G401.6 (cell line): ENCODE measurements at regions not wholly inside any gene's neighbourhood (a gene's known extent, or its start where the extent isn't known, plus 50 kb on each side); places are given as distances from the start of the nearest gene placed in this dataset.

ENCODE experiments used
- FAIRE-seq: peaks from 2 replicates; lab custom pipeline; 2012; peaks lifted over from hg19 to GRCh38; lab: Jason Lieb, UNC

DNA sequence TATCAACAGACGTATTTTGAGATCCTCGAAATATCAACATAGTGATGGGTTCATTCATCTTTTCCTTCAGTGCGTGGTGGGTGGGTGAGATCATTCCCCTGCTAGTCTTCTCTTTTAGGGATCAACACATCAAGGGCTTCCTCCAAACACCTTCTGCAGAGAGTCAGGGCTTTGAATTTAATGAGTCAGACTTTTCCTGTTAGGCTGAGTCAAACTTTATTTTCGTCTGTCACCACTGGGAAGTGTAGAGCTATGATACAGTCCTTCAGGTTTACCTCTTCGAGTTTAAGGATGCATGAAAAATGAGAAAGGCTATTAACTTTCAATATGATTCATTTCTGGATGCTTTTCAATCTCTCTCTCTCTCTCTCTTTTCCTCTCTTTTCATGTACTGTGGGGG is 189.1 kb downstream of the BMP2 start:
- no peak for FAIRE-seq

GRCh38 chr20:6959900-6960312 is 192.4 kb downstream of the BMP2 start:
- no peak for FAIRE-seq

DNA sequence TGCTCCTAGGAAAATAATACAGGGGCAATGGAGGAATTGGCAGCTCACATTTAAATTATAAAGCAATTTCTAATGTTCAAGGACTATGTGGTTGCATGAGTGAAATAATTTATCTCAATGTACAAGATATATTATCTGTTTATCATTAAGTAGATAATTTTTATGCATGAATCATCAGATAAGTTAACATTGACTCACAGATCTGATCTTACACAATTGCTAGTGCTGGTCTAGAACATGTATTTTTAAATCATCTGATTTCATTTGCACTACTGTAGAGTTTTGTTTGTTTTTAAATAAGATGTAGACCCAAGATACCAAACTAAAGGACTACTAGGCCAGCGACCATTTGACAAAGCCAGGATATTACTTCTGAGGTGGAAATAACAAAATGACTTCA is 199.2 kb downstream of the BMP2 start:
- FAIRE-seq, result no peak

GRCh38 chr20:6974838-6975237 is 207.4 kb downstream of the BMP2 start:
- no peak for FAIRE-seq

DNA sequence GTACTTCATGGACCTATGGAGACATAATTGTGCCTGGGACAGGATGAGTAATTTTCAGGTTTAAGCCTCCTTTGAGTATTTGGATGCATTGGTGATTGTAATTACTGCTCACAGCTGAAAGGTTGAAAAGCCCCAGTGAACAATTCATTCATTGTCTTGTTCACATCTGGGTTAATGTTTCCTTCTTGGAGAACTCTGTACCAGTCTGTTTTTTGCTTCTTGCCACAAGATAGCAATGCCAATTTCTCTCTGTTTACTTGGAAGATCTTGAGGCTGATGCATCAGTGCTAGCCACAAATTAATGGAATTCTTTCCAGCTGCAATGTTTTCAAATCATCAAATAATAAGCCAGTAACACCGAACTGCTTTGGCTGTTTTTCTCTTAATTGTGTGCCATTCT is 207.8 kb downstream of the BMP2 start:
- no peak for FAIRE-seq

GRCh38 chr20:6976106-6976900 is 208.8 kb downstream of the BMP2 start:
- no peak for FAIRE-seq

- no peak for FAIRE-seq
Measured at GRCh38 chr20:6979621-6980020, 212.1 kb downstream of the BMP2 start.

DNA sequence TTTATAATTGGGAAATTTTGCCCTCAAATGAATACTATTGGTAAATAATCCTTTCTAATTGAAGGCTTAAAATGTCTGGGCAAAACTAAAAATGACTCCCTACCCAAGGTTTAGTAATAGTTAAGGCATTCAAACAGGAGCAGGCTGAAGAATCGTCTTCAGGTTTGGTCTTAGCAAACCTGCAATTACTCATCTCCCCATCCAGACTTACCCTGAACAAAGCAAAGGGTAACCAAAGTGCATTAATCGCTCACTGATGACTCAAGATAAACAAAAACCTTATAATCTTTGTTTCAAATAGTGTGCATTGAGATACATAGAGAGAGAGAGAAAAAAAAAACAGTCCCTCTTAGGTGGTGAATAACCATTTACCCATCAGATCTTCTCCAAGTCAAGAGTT is 225.5 kb downstream of the BMP2 start:
- FAIRE-seq, result no peak

DNA sequence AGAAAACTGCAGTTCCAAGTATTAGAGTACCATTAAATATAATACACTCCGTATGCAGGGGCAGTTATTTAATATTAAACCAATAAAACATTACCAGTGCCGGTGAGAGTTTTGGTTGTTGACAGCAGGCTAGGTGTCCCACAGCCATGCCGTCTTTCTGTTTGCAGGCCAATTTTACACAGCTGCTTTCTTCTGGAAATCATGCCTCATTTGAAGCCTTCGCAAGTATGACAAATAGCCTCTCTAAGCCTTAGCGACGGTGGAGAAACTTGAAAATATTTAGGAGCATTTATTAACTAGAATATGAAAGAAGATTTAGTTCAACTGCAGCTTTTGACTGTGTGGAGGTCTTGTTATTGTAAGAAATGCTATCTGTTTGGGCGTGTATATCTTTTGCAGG is 226.0 kb downstream of the BMP2 start:
- FAIRE-seq, result no peak

GRCh38 chr20:6994452-6994851 is 227.0 kb downstream of the BMP2 start:
- FAIRE-seq, result no peak

- FAIRE-seq, result no peak
Measured at GRCh38 chr20:6998909-6999308, 231.4 kb downstream of the BMP2 start.

DNA sequence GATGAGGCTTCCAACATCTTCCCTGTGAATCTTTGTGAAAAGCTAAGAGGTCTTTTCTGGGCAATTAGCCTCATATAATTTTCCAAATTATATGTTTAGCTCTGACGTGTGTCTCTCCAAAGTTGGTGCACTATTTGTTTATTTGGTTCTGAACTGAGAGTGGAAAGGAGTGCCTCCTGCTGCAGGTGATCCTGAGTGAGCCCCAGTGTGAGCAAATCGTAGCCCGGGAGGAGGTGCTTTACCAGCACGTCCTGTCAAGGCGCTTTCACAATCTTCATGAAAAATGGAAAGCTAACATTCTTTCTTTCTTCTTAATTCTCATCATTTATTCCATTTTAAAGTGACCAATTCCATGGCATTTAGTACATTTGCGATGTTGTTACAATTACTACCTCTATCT is 231.9 kb downstream of the BMP2 start:
- FAIRE-seq, result no peak

DNA sequence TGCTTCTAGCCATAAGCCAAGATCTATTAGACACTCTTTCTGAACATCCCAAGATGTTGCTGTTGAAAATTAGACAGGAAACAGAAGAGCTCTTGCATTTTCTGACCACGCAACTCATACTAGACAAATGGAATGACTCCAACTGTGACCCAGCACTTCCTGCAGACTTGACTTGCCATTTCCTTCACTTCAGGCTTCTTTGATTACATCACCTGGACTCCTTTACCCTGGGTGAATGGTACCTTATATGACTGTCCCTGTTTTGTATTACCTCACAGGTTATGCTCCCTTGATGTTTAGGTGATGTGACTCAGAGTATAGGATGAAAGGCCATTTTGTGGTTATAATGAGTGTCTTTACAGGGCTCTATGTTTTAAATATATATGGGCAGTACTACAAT is 236.1 kb downstream of the BMP2 start:
- FAIRE-seq, result no peak

- no peak for FAIRE-seq
Measured at GRCh38 chr20:7004801-7005200, 237.3 kb downstream of the BMP2 start.

DNA sequence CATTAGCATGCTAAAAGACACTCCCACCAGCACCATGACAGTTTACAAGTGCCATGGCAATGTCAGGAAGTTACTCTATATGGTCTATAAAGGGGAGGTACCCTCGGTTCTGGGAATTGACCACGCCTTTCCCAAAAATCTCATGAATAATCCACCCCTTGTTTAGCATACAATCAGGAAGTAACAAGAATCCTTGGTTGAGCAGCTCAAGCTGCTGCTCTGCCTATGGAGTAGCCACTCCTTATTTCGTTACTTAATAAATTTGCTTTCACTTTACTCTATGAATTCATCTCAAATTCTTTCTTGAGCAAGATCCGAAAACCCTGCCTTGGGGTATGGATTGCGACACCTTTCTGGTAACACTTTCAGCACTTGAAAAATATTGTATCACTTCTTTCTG is 243.0 kb downstream of the BMP2 start:
- FAIRE-seq, result no peak

GRCh38 chr20:7015257-7015656 is 247.8 kb downstream of the BMP2 start:
- no peak for FAIRE-seq

GRCh38 chr20:7022597-7022996 is 255.1 kb downstream of the BMP2 start:
- FAIRE-seq, result no peak

GRCh38 chr20:7025635-7026034 is 258.1 kb downstream of the BMP2 start:
- no peak for FAIRE-seq

DNA sequence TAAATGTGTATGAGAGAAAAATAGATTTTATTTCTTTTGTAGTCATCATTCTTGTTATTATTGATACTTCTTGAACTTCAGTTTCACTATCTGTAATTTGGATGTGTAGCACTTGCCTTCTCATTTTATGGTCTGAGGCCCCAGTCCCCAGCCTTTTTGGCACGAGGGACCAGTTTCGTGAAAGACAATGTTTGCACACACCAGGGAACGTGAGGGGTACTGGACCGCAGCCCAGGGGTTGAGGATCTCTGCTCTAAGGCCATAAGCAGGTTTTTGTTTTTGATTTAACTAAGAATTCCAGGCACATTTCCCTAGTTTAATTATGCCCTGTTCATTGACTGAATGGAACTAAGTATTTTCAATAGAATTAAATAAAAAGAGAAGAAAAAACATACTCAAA is 261.5 kb downstream of the BMP2 start:
- FAIRE-seq, result no peak

DNA sequence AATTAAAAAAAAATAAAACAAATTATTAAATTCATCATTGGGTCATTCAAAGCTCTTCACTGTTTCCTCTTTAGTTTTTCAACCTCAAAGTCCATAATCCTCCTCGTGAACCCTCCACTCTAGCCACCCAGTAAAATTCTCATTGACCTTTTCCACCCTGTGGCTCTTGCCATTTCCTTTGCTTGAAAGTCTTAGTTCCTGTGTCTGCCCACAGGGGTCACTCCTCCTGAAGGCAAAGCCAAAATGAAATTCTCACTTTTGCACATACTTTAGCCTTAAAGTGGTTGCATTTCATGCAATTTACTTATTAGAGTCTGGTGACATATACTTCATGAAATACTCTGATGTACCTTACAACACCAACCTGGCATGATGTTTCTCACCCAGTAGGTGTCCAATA is 263.7 kb downstream of the BMP2 start:
- no peak for FAIRE-seq

DNA sequence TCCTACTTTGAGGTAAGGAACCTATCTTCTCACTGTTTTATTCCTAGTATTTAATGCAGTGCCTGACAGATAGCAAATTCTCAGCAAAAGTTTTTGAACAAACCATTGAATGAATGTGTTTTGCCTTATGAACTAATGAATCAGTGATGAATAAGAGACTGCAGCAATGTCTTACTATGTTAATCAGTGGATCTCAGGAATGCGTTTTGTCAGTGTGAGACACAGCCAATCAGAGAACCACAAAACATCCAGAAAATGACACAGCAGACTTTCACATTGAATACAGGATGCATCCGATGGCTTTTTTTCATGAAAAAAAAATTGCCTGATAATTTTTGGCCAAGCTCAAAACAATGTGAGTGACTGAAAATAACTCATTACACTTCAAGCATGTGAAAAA is 270.5 kb downstream of the BMP2 start:
- no peak for FAIRE-seq

DNA sequence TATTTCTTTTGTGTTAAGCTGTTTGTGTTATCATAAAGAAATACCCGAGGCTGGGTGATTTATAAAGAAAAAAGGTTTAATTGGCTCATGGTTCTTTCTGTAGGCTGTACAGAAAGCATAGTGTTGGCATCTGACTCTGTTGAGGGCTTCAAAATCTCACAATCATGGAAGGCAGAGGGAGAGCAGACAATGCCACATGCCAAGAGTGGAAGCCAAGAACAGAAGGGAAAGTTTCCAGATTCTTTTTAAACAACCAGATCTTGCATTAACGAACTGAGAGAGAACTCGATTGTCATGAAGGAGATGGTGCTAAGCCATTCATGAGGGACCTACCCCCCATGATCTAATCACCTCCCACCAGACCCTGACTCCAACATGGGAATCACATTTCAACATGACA is 290.1 kb downstream of the BMP2 start:
- no peak for FAIRE-seq

DNA sequence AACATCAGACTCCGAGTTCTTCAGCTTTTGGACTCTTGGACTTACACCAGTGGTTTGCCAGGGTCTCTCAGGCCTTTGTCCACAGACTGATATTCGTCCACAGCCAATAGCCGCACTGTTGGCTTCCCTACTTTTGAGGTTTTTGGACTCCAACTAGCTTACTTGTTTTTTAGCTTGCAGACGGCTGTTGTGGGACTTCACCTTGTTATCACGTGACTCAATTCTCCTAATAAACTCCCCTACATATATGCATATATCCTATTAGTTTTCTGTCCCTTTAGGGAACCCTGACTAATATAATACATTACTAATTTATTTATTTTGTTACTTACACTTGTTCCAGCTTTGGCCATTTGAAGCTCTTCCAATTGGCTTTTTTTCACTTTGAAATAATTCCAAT is 311.3 kb downstream of the BMP2 start:
- no peak for FAIRE-seq

- no peak for FAIRE-seq
Measured at GRCh38 chr20:7080472-7080871, 313.0 kb downstream of the BMP2 start.

GRCh38 chr20:7085467-7085866 is 318.0 kb downstream of the BMP2 start:
- no peak for FAIRE-seq
